OCI-LY1 (cell line): ENCODE measurements at regions not wholly inside any gene's neighbourhood (a gene's known extent, or its start where the extent isn't known, plus 50 kb on each side); places are given as distances from the start of the nearest gene placed in this dataset.

Source experiments
- H2AFZ ChIP-seq: fragments of 200-600 bp; sonication (generic), shearing (Covaris generic); 2 replicates; pipeline ENCODE4 v1.6.0; 2014; ENCODE audit warnings: antibody characterized with exemption, mild to moderate bottlenecking, low read length
- H3F3A ChIP-seq: fragments of 200-600 bp; sonication (generic), shearing (Covaris generic); 2 replicates; pipeline ENCODE4 v1.6.0; 2014; ENCODE audit warnings: mild to moderate bottlenecking, antibody characterized with exemption, low read length, moderate library complexity; ENCODE audit not compliant: insufficient read depth
- H3K27ac ChIP-seq: fragments of 200-600 bp; sonication (generic); 2 replicates; pipeline ENCODE4 v1.5.1; 2014; ENCODE audit warnings: low read length, mixed run types, mild to moderate bottlenecking, low read depth; ENCODE audit not compliant: poor library complexity, severe bottlenecking
- H3K27me3 ChIP-seq: fragments of 200-600 bp; sonication (generic); 2 replicates; pipeline ENCODE4 v1.6.0; 2014; ENCODE audit warnings: antibody characterized with exemption, mild to moderate bottlenecking, low read length, moderate library complexity; ENCODE audit not compliant: insufficient read depth
- H3K36me3 ChIP-seq: fragments of 200-600 bp; sonication (generic); 2 replicates; pipeline ENCODE4 v1.6.1; 2014; ENCODE audit warnings: mild to moderate bottlenecking, antibody characterized with exemption, low read length, moderate library complexity, mixed read lengths; ENCODE audit not compliant: insufficient read depth
- H3K4me1 ChIP-seq: fragments of 200-600 bp; sonication (generic); 2 replicates; pipeline ENCODE4 v1.5.1; 2014; ENCODE audit warnings: mild to moderate bottlenecking, low read length, moderate library complexity; ENCODE audit not compliant: insufficient read depth, severe bottlenecking
- H3K4me2 ChIP-seq: fragments of 200-600 bp; sonication (generic), shearing (Covaris generic); 2 replicates; pipeline ENCODE4 v1.6.1; 2014; ENCODE audit warnings: low read length
- H3K4me3 ChIP-seq: fragments of 200-600 bp; sonication (generic); 2 replicates; pipeline ENCODE4 v1.5.1; 2014; ENCODE audit warnings: low read length, low read depth, mild to moderate bottlenecking, mixed read lengths; ENCODE audit not compliant: poor library complexity, severe bottlenecking
- H3K79me2 ChIP-seq: fragments of 200-600 bp; shearing (Covaris generic); 2 replicates; pipeline ENCODE4 v1.6.1; 2016; ENCODE audit warnings: mixed run types, low read length, mixed read lengths; ENCODE audit not compliant: insufficient read depth
- H3K9ac ChIP-seq: fragments of 200-600 bp; sonication (generic), shearing (Covaris generic); 2 replicates; pipeline ENCODE4 v1.6.1; 2014; ENCODE audit warnings: mild to moderate bottlenecking, low read length, mixed read lengths
- H3K9me2 ChIP-seq: fragments of 200-600 bp; sonication (generic), shearing (Covaris generic); 2 replicates; pipeline ENCODE4 v1.6.1; 2014; ENCODE audit warnings: low read depth, mild to moderate bottlenecking, low read length, mixed read lengths
- H3K9me3 ChIP-seq: fragments of 200-600 bp; shearing (Covaris generic); 2 replicates; pipeline ENCODE4 v1.6.1; 2014; ENCODE audit warnings: low read length, mixed read lengths
- H4K20me1 ChIP-seq: fragments of 200-600 bp; sonication (generic), shearing (Covaris generic); 2 replicates; pipeline ENCODE4 v1.6.0; 2016; ENCODE audit warnings: mild to moderate bottlenecking, low read length; ENCODE audit not compliant: insufficient read depth
- CTCF ChIP-seq: fragments of 200-600 bp; sonication (generic), shearing (Covaris generic); IDR thresholded peaks from 2 replicates; pipeline ENCODE4 v1.5.1; 2017; ENCODE audit warnings: mild to moderate bottlenecking, antibody characterized with exemption, low read length, moderate library complexity, mixed read lengths
- EZH2 ChIP-seq: fragments of 200-600 bp; sonication (generic), shearing (Covaris generic); IDR thresholded peaks from 2 replicates; pipeline ENCODE4 v1.8.0; 2017; ENCODE audit warnings: borderline replicate concordance, mixed run types, mild to moderate bottlenecking, antibody characterized with exemption, low read length, moderate library complexity, mixed read lengths

GRCh38 chr4:149986917-149987316, 91.3 kb upstream of the DCLK2 start:
- no peaks in the 10 kb centered on the region for H3K79me2 ChIP-seq
- no peaks in the 10 kb centered on the region for H3K9me2 ChIP-seq
- TF ChIP-seq CTCF: no peak
- no peak for TF ChIP-seq EZH2
- no peak overlapping the region for H2AFZ ChIP-seq
- no peak overlapping the region for H3K4me3 ChIP-seq
- no peaks in the 10 kb centered on the region for H3K36me3 ChIP-seq
- no peaks in the 10 kb centered on the region for H4K20me1 ChIP-seq
- no peaks in the 10 kb centered on the region for H3K27me3 ChIP-seq
- no peak overlapping the region for H3K4me2 ChIP-seq
- no peaks in the 10 kb centered on the region for H3K9me3 ChIP-seq
- no peaks in the 10 kb centered on the region for H3F3A ChIP-seq
- H3K9ac ChIP-seq: no peak overlapping the region
- H3K4me1 ChIP-seq: no peaks in the 10 kb centered on the region
- no peak overlapping the region for H3K27ac ChIP-seq

GRCh38 chr4:149987330-149988086, 90.7 kb upstream of the DCLK2 start:
- no peaks in the 10 kb centered on the region for H3K4me1 ChIP-seq
- no peak overlapping the region for H2AFZ ChIP-seq
- H3K27ac ChIP-seq: no peak overlapping the region
- H4K20me1 ChIP-seq: no peaks in the 10 kb centered on the region
- no peak overlapping the region for H3K9ac ChIP-seq
- no peak overlapping the region for H3K4me2 ChIP-seq
- no peaks in the 10 kb centered on the region for H3K9me3 ChIP-seq
- no peaks in the 10 kb centered on the region for H3K79me2 ChIP-seq
- H3K27me3 ChIP-seq: no peaks in the 10 kb centered on the region
- TF ChIP-seq EZH2: no peak
- no peaks in the 10 kb centered on the region for H3K9me2 ChIP-seq
- no peaks in the 10 kb centered on the region for H3K36me3 ChIP-seq
- no peak overlapping the region for H3K4me3 ChIP-seq
- H3F3A ChIP-seq: no peaks in the 10 kb centered on the region

GRCh38 chr4:149988087-149988410, 90.2 kb upstream of the DCLK2 start:
- Histone ChIP-seq H3K9me2 (no peaks in the 10 kb centered on the region), H3K9me3 (no peaks in the 10 kb centered on the region), H3K4me3 (no peak overlapping the region), H3K4me1 (no peaks in the 10 kb centered on the region), H3K36me3 (no peaks in the 10 kb centered on the region), H3K4me2 (no peak overlapping the region), H3K27me3 (no peaks in the 10 kb centered on the region), H3F3A (no peaks in the 10 kb centered on the region), H3K9ac (no peak overlapping the region), H4K20me1 (no peaks in the 10 kb centered on the region), H2AFZ (no peak overlapping the region), H3K27ac (no peak overlapping the region), H3K79me2 (no peaks in the 10 kb centered on the region)
- no peak for TF ChIP-seq CTCF
- no peak for TF ChIP-seq EZH2

- Histone ChIP-seq H3K4me3 (no peak overlapping the region), H3K9me3 (no peaks in the 10 kb centered on the region), H3K9me2 (no peaks in the 10 kb centered on the region), H2AFZ (no peak overlapping the region), H3K4me1 (no peaks in the 10 kb centered on the region), H4K20me1 (no peaks in the 10 kb centered on the region), H3F3A (no peaks in the 10 kb centered on the region), H3K36me3 (no peaks in the 10 kb centered on the region), H3K27ac (no peak overlapping the region), H3K4me2 (no peak overlapping the region), H3K9ac (no peak overlapping the region), H3K27me3 (no peaks in the 10 kb centered on the region), H3K79me2 (no peaks in the 10 kb centered on the region)
- TF ChIP-seq EZH2 (no peak), CTCF (no peak)
Measured at GRCh38 chr4:149993030-149993429, 85.2 kb upstream of the DCLK2 start.
